Mammary epithelial cell (primary cell): ENCODE measurements at regions not wholly inside any gene's neighbourhood (a gene's known extent, or its start where the extent isn't known, plus 50 kb on each side); places are given as distances from the start of the nearest gene placed in this dataset.

Experiments used
- EZH2 ChIP-seq: IDR thresholded peaks from 2 replicates; pipeline ENCODE4 v1.6.1; 2012; ENCODE audit warnings: low read length, inconsistent platforms, borderline replicate concordance
- TF ChIP-seq, protein P1 (sequence below), 2 donors: IDR thresholded peaks in 1 of 2; conservative IDR thresholded peaks in 1 of 2; 2 replicates each; pipeline ENCODE4 v1.5.1; 2011 to 2012; ENCODE audit warnings: inconsistent platforms in 2 of 2, low read length in 2 of 2, mild to moderate bottlenecking in 2 of 2, control low read depth in 1 of 2, low read depth in 1 of 2; ENCODE audit not compliant: insufficient read depth in 1 of 2; ENCODE audit errors: extremely low read depth in 1 of 2

- TF ChIP-seq, protein P1, sequence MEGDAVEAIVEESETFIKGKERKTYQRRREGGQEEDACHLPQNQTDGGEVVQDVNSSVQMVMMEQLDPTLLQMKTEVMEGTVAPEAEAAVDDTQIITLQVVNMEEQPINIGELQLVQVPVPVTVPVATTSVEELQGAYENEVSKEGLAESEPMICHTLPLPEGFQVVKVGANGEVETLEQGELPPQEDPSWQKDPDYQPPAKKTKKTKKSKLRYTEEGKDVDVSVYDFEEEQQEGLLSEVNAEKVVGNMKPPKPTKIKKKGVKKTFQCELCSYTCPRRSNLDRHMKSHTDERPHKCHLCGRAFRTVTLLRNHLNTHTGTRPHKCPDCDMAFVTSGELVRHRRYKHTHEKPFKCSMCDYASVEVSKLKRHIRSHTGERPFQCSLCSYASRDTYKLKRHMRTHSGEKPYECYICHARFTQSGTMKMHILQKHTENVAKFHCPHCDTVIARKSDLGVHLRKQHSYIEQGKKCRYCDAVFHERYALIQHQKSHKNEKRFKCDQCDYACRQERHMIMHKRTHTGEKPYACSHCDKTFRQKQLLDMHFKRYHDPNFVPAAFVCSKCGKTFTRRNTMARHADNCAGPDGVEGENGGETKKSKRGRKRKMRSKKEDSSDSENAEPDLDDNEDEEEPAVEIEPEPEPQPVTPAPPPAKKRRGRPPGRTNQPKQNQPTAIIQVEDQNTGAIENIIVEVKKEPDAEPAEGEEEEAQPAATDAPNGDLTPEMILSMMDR (conservative IDR thresholded peaks at IDR 0.05 in 1 of 2, IDR thresholded peaks at IDR 0.05 in 1 of 2; ENCODE audit: extremely low read depth in 1 of 2, insufficient read depth in 1 of 2, low read depth in 1 of 2, low read length in 2 of 2) = no peak
- TF ChIP-seq EZH2 = no peak
Observed at GRCh38 chr2:155972916-155973315, 359.6 kb downstream of the NR4A2 start.
